LNCAP (cell line): ENCODE measurements at regions not wholly inside any gene's neighbourhood (a gene's known extent, or its start where the extent isn't known, plus 50 kb on each side); places are given as distances from the start of the nearest gene placed in this dataset.

ENCODE experiments used
- CTCF ChIP-seq: fragments of 450-650 bp; IDR thresholded peaks from 2 replicates; pipeline ENCODE4 v1.5.1; 2017; ENCODE audit warnings: mild to moderate bottlenecking

DNA sequence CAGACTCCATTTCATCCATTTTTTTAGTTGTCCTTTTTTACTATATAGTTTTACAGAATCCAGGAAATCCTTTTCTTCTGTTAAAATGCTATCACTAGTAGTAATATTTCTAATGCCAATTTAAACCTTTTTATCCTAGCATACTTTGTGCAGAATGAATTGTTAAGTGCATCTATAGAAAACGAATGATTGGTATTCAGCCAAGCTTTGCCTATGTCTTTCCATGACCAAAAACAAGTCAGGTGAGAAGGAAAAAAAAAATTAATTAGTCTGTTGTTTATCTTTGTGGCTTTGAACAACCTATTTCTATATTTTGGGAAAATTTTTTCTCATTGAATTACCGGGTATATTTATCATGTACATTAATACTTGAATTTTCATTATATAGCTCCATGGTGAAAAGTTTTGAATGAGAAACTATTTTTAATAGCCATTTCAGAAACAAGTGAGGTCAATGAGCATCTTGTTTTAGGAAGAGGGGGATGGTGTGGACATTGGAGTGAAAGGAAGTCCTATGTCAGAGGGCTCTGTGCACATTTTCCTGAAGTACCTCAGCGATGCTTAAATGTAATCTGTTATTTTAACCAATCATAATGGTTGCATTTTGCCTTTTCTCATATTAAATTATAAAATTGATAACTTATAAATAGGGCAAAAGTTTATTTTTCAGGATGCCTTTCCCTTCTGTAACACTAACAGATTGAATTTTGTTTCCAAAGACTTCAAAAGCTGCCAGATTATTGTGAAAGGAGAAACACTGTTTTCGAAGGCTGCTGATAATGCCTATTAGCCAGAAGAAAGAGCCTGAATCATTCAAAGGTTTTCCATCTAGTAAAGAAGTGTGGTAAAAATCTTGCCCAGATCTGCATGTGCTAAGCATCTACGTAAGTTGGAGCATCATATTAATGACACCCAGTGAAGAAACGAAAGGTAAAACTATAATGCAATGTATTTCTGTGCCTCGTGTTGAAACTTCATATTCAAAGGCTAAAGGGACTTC is 73.8 kb upstream of the S1PR1 start:
- TF ChIP-seq CTCF = no peak

- TF ChIP-seq CTCF = no peak
Observed at GRCh38 chr1:101162300-101162699, 74.5 kb upstream of the S1PR1 start.

DNA sequence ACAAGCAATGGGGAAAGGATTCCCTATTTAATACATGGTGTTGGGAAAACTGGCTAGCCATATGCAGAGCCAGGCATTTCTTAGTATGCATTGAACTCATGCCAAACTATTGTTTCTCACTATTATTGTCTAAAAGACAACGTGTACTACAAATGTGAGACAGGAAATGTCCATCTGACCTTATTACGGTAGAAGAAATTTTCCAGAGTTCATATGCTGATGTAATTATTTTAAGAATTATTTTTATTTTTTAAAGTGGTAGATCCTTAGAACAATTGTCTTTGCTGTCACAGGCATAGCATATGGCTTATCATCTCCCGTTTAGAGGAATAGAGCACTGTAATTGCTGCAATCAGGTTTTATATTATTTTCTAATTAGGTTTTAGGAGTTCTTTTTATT is 75.2 kb upstream of the S1PR1 start:
- TF ChIP-seq CTCF = no peak

- no peak for TF ChIP-seq CTCF
Observed at GRCh38 chr1:101158424-101158823, 78.4 kb upstream of the S1PR1 start.

DNA sequence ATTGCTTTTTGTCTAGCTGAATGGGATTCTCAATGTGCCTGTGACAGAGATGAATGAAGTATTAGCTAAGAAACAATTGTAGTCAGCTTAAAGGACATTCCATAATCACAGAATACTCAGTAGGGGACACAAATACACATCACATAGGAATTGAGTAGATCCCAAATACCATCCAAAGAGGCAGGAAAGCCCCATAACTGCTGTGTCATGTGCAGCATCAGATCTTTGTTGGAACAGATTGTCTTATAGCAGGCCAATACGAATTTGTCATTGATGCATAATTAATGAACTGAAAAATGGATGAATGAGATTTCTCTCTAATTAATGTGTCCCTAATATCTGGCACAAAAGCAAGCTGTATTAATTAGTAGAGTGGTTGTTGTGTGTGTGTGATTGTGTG is 82.3 kb upstream of the S1PR1 start:
- TF ChIP-seq CTCF = no peak

DNA sequence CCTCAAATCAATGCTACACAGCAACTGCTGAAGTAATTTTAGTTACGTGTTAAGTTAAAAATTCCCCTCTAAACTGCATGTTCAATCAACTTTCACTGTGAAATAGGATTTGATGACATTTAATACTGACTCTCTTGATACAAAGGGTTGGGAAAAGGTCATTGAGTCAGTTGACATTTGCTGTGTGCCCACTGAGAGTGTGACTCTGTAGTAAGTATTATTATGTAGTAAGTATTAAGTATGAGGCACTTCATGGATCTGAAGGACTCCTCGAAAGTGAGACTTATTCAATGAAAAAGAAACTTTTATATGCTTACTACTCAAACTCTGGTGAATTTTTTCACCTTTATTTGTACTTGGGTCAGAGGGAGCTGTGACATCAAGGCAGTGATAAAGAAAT is 83.1 kb upstream of the S1PR1 start:
- TF ChIP-seq CTCF = no peak

DNA sequence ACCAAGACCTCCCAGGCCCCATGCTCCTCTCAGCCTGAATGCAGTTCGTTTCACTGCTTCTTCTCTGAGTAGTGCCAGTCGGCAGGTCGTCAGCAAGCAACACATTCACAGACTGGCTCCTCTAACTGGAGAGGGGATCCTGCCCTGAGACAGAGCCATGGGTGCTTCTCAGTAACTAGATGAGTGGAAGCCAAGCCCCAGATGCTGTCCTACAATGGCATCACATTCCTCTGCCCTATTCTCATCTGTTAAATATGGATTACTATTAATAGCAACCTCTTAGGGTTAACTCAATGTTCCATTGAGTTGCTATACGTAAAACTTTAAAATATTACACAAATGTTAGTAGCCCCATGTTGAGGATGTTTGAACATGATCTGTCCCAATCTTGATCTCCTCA is 84.2 kb upstream of the S1PR1 start:
- no peak for TF ChIP-seq CTCF
